WERI-Rb-1 (cell line): ENCODE measurements at regions not wholly inside any gene's neighbourhood (a gene's known extent, or its start where the extent isn't known, plus 50 kb on each side); places are given as distances from the start of the nearest gene placed in this dataset.

ENCODE experiments used
- DNase-seq: peaks from one replicate; pipeline ENCODE4 v3.0.0-alpha.2; 2020
- H3K27ac ChIP-seq: fragments of 250-450 bp; sonication (Bioruptor Pico); 2 replicates; pipeline ENCODE4 v1.5.1; 2020; ENCODE audit warnings: mild to moderate bottlenecking, moderate library complexity
- H3K27me3 ChIP-seq: fragments of 250-450 bp; sonication (Bioruptor Pico); 2 replicates; pipeline ENCODE4 v1.5.1; 2021; ENCODE audit warnings: mild to moderate bottlenecking, low read depth, moderate library complexity; ENCODE audit not compliant: insufficient read depth, severe bottlenecking
- H3K36me3 ChIP-seq: fragments of 250-450 bp; sonication (Bioruptor Pico); 2 replicates; pipeline ENCODE4 v1.5.1; 2020; ENCODE audit warnings: mild to moderate bottlenecking, moderate library complexity
- H3K4me3 ChIP-seq: 2 replicates; pipeline ENCODE4 v1.5.1; 2011; ENCODE audit warnings: low read depth, mild to moderate bottlenecking, control low read depth, low read length
- H3K9me3 ChIP-seq: fragments of 250-450 bp; sonication (Bioruptor Pico); 2 replicates; pipeline ENCODE4 v1.5.1; 2021; ENCODE audit warnings: mild to moderate bottlenecking, moderate library complexity; ENCODE audit not compliant: severe bottlenecking
- TF ChIP-seq, protein P1 (sequence below): IDR thresholded peaks from 2 replicates; pipeline ENCODE4 v1.5.1; 2011; ENCODE audit warnings: low read depth, mild to moderate bottlenecking, control low read depth, inconsistent platforms, low read length

DNA sequence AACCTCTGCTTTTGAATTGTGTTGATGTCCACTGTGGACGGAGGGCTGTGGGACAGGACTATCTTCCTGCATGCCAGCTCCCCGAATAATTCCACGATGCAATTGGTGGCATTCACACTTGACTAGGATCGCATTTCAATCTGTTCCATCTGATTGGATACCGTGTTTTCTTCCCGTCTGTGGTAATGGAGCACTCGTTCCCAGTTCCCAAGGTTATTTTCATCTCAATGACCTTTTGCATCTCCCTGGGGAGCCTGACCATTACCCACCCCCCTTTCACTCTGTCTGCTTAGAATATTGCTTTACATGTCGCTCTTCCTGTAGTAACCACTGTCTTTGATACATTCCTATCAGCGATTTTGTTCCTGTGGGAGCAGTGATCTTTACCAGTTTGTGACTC, 402.2 kb upstream of the WWC1 start:
- Histone ChIP-seq H3K27me3 (no peaks in the 10 kb centered on the region), H3K27ac (no peak overlapping the region), H3K36me3 (no peaks in the 10 kb centered on the region), H3K9me3 (no peaks in the 10 kb centered on the region), H3K4me3 (no peak overlapping the region)
- DNase-seq = no peak
- TF ChIP-seq, protein P1, sequence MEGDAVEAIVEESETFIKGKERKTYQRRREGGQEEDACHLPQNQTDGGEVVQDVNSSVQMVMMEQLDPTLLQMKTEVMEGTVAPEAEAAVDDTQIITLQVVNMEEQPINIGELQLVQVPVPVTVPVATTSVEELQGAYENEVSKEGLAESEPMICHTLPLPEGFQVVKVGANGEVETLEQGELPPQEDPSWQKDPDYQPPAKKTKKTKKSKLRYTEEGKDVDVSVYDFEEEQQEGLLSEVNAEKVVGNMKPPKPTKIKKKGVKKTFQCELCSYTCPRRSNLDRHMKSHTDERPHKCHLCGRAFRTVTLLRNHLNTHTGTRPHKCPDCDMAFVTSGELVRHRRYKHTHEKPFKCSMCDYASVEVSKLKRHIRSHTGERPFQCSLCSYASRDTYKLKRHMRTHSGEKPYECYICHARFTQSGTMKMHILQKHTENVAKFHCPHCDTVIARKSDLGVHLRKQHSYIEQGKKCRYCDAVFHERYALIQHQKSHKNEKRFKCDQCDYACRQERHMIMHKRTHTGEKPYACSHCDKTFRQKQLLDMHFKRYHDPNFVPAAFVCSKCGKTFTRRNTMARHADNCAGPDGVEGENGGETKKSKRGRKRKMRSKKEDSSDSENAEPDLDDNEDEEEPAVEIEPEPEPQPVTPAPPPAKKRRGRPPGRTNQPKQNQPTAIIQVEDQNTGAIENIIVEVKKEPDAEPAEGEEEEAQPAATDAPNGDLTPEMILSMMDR = no peak

DNA sequence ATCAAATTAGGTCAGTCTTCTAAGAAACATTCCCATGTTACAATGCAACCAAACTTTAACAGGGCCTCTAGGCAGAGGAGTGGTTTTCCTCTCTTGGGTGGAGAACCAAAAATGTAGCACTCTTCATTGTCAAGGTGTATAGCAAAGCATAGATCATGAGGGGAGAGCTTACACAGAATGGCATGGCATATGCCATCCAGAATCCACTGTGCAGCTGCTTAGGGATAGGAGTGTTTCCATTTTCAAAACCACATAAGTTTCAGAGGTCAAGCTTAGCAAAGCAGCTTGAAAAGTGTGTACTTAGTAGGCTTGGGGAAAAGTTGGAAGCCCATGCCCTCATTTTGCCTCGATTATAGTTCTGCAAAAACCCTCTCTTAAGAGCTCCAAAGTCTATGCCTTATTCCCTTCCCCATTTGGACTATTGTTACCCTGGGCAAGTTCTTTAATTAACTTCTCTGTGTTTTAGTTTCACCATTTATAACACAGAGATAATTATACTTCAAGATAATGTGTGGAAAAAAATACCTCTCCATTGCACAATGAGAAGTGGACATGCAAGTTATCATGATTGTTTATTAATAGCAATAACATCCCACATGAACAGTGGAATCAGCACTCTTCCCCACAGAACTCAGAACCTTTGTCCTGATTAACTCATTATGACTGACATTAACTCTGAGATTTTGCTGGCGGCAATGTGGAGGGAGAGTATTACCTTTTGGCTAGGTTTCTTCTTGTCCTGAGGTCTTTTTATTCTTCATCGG, 398.9 kb upstream of the WWC1 start:
- H3K4me3 ChIP-seq = no peak overlapping the region
- H3K27me3 ChIP-seq = no peaks in the 10 kb centered on the region
- H3K9me3 ChIP-seq = no peaks in the 10 kb centered on the region
- TF ChIP-seq, protein P1 = no peak
- DNase-seq = no peak
- no peaks in the 10 kb centered on the region for H3K36me3 ChIP-seq
- H3K27ac ChIP-seq = no peak overlapping the region

DNA sequence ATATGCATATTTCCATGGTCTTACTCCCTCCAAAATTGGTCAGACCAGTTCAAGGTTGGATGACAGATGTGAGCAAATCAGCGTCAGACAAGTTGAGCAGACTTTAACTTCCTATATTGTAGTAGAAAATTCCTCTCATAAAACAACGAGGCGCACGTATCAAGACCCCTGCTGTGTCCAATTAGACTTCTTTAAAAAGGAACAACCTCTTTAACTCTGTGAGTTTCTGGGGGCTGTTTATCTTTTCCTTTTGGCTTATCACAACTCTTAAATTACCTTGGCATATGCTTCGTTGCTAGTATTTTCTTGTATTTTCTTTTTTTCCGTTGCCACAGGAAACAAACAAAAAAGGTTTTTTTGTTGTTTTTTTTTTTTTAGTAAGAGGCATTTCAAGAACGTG, 398.2 kb upstream of the WWC1 start:
- Histone ChIP-seq H3K27ac (no peak overlapping the region), H3K27me3 (no peaks in the 10 kb centered on the region), H3K4me3 (no peak overlapping the region), H3K9me3 (no peaks in the 10 kb centered on the region), H3K36me3 (no peaks in the 10 kb centered on the region)
- DNase-seq = no peak
- TF ChIP-seq, protein P1 = no peak

DNA sequence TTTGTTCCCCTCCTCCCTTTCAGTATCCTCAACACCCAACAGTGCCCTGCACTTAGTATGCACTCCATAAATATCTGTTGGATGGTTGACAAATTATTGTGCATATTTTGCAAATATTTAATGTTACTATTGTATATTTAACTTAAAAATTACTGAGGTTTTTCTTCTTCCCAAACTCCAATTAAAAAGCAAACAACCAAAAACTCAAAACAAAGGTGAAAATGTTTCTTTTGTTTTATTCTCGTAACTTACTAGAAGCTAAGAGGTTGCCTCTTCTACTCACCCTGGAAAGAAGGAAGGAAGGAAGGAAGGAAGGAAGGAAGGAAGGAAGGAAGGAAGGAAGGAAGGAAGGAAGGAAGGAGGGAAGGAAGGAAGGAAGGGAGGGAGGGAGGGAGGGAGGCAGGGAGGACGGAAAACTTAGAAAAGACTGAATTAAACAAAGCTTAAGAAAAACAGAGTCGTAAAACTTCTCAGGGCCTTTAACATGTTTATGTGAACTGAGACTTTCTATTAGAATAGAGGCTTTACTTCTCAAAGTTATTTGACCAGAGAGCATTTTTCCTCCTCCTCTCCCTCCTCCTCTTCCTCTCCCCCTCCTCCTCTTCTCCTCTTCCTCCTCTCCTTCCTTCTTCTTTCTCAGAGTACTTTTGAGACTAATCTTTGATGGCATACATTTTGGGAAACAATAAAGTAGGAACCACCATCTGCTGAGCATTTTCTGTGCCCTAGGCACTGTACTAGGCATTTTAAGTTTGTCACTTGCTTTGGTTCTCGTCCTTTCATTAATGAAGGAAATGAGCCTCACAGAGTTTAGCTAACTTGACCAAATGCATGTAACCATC, 396.6 kb upstream of the WWC1 start:
- Histone ChIP-seq H3K9me3 (no peaks in the 10 kb centered on the region), H3K4me3 (no peak overlapping the region), H3K27ac (no peak overlapping the region), H3K36me3 (no peaks in the 10 kb centered on the region), H3K27me3 (no peaks in the 10 kb centered on the region)
- TF ChIP-seq, protein P1 = no peak
- no peak for DNase-seq

DNA sequence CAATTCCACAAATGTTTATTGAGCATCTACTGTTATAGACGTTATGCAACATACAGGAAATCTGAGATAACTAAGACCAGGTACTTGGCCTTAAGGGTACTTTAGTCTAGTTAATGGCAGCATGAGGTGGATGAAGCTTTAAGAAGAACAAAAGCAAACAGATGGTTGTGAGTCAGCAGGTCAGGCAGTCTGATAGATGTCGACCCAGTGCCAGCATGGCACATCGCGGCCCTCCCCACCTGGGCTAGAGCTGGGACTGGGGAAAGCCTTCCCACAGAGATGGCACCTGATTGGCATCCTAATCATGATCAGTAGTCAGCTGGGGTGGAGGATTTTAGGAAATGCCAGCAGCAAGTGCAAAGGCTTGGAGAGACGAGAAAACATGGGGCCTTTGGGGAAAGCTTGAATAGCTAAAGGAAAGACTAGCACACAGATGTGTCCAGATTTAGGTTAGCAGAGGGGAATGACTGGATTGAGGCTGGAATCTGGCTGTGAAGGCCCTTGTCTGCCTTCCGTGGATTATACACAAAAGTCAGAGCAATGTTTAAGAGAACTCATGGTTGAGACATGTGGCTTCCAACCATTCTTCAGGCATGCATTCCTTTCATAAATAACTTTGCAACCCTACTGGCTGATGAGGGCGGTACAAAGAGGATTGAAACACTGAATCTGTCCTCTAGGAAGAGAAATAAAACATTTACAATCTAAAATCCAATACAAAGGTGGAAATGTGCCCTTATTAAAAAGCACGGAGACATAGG, 395.4 kb upstream of the WWC1 start:
- no peaks in the 10 kb centered on the region for H3K9me3 ChIP-seq
- H3K36me3 ChIP-seq = no peaks in the 10 kb centered on the region
- H3K27me3 ChIP-seq = no peaks in the 10 kb centered on the region
- DNase-seq = no peak
- no peak overlapping the region for H3K27ac ChIP-seq
- TF ChIP-seq, protein P1 = no peak
- no peak overlapping the region for H3K4me3 ChIP-seq
